KG1 (cell line): ENCODE measurements at regions not wholly inside any gene's neighbourhood (a gene's known extent, or its start where the extent isn't known, plus 50 kb on each side); places are given as distances from the start of the nearest gene placed in this dataset.
"Not testable (repeated sequence)": the region's sequence is repeated elsewhere in the genome, so short reads cannot be mapped to it uniquely, and the experiment has no call there.

Source experiments
- DNase-seq: peaks from one replicate; lab custom pipeline; 2025; lab: John Stamatoyannopoulos, UW

DNA sequence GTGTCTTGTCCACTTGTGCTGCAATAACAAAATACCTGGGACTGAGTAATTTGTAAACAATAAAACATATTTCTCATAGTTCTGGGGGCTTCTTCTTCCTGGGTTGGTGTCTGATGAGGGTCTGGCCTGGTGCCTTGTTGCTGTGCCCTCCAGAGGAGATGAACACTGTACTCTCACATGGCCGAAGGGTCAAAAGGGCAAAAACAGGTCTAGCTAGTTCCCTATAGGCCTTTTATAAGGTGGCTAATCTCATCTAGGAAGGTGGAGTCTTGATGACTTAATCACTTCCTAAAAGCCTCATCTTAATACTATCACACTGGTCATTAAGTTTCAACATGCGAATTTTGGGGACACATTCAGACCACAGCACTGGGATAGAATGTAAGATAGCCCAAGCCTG is 228.4 kb downstream of the TLE3 start:
- no peak for DNase-seq

DNA sequence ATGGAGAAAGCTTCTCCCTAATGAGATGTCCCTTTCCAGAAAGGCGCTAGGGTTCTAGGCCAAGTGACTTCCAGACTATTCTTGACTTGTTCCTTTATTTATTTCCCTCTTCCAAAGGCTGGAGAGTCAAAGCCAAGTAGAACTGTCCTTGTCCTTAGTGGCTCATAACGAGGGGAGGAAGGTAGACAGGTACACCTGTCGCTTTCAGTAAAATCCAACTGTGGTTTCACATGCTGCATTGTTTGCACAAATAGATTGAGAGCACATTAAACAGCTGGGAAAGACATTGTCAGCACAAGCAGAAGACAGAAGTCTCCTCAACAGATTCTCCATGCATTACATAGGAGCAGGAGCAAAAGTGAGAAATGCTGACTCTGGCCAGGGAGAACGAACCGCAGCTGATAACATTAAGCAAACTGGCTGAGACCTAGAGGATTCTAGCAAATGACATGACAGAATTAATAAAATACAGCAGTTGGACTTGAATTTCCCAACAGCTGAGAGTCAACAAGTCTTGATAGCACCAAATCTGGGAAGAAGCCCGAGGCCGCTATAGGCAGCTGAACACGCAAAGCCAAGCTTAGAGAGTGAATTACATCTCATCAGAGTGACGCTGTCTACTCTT is 227.7 kb downstream of the TLE3 start:
- DNase-seq, result no peak

DNA sequence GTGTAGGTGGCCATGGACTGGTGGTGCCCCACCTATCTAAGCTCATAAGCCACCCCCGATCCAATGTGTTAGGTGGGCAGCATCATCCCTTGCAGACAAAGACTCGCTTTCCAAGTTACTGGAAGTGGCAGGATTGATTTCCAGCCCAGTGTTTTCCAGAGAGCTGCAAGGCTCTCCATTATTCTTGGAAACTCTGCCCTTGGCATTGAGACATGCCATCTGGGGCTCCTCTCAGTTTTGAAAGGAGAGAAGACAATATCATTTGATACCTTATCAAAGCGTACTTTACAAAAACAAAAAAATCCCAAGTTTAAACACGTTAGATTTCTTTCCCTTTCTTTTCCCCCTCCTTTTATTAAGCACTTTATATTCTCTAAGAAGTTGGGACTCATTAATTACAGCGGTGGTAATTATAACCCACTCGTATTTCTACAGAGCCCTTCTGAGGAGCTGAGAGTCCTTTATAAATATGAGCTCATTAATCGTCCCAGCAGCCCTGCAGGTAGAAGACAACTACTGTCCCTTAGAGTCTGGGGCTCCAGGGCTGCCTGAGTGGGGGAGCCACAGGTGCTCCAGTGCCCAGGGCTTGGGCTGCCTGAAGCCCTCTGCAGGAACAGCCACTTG is 226.1 kb downstream of the TLE3 start:
- DNase-seq, result no peak

DNA sequence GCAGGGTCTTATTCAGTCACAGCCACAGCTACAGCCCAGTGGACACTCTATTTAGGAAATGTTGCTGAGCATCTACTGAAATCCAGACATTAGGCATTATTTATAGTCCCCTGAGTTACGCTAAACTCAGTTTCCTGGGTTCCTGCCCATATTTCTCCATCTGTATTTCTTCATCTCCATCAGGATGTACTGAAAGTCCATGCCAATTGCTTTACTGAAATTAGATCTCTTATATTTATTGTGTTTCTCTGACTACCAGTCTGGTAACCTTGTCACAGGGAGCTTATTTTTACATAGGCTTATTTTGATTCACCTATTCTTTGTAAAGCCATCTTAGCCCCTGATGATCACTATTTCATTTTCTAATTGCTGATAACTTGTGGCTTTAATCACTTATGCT is 223.9 kb downstream of the TLE3 start:
- DNase-seq, result no peak

DNA sequence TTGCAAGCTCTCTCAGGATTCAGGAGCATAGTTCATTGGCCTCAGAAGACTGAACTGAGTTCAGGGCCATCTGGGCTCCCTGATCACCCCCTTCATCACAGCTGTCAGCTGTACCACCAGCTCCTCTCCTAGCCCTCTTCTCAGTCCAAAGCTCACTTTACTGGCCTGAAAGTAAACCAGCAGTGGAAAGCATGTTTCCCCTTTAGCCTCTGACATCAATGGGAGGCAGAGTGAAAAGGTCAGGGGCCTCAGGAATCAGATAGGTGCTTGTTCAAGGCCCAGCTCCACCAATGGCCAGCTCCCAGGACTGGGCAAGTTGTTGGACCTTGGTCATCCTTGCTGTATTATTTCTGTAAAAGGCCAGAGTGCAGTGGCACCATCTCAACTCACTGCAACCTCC is 223.4 kb downstream of the TLE3 start:
- no peak for DNase-seq

DNA sequence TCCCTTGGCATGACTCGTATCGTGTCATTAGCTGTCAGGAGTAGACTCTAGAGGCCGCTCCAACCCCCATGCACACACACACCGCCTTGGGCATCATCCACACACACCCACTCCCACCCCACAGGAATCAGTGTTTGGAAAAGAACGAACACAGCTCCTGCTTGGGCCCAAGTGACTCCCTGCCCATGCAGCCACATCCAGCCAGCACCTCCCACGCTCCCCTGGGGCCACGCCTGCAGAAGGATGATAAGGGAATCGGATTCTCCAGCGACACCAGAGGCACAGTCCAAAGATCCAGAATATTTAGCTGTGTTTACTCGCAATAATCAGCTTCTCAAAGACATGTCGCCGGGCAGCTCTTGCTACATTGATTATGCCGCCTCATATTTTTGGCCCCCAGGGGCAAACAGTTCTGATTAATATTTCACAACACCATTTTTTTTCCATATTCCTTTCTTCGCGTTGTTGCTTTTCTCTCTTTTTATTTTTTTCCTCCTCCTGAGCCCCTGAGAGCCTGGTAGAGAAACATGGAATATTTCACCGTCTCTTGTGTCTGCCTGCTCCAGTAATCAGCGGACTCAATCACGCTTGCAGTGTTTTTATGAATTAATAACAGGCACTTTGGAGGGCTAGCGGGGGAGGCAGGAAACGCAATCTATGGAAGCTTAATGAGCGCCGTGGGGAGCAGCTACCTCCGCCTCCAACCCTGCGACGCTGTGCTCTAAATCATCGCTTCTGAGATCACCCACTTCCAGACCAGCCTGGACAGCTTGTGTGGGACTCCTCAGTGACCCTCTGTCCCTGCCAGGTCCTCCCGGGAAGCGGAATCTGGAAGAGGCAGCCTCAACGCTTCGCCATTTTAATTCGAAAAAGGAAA is 221.4 kb downstream of the TLE3 start:
- DNase-seq, result no peak

DNA sequence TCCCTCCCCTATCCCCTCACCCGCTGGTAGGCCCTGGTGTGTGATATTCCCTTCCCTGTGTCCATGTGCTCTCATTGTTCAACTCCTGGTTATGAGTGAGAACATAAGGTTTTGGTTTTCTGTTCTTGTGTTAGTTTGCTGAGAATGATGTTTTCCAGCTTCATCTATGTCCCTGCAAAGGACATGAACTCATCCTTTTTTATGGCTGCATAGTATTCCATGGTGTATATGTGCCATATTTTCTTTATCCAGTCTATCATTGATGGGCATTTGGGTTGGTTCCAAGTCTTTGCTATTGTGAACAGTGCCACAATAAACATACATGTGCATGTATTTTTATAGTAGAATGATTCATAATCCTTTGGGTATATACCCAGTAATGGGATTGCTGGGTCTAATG is 217.8 kb downstream of the TLE3 start:
- DNase-seq, result not testable (repeated sequence)

DNA sequence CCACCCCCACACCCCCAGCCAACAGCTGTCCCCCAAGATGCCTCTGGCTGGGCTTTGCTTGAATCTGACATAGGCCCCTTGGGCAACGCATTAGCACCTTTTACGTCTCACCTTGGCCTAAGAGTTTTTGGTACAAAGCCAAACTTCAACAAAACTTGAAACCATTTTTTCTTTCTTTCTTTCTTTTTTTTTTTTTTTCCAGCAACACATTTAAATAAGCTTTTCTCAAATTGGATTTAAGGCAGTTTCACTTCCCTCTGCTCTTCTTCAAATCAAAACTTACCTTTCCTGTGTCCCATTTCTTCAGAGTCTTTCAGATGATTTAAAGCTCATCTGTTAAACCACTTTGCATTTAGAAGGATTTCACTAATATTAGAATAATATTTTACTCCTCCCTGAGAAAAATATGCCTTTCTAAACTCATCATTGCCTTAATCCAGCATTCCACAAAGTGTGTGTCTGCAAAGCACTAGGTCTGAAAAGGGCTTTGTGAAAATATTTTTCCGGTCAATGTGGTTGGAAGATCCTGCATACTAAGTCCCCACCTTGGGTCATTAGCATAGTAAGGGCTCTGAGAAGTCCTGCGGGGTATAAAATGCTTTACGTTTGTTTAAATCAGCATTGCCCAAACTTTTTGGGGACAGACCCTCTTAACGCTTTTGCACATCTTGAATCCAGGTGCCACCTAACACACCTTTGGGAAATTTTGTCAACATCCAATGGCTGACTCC is 217.0 kb downstream of the TLE3 start:
- DNase-seq, result no peak

DNA sequence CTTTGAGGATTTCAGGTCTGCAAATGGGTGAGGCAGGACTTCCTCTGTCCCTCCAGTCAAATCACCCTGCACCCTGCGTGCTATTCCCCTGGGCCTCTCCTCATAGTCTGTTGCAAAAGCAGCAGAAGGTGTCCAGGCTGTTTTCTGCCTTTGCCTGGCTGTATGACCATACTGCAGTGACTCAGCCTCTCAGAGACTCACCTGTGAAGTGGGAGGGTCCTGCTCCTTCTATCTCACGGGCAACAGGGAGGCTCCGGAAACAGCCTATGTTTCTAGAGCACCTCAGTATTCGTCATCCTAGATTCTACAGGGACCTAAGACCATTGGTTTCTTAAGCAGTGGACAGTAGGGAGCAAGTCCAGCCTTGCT is 216.4 kb downstream of the TLE3 start:
- no peak for DNase-seq

DNA sequence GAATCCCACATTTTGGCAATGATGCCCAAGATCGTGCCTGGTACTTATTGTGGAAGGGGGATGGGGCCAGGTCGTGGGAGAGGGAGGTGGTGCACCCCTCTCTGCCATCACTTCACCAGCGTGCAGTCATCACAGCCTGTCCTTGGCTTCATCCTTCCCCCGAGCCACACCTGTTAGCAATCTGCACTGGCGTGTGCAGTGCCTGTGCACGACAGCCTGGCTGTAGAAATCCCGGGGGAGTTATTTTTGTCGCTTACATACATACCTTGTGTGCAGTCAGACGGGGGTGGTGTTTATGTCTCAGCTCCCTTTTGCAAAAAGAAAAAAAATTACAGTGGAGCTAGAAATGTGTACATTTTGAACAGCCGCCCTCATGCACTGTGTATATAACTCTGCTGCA is 216.0 kb downstream of the TLE3 start:
- DNase-seq, result no peak

DNA sequence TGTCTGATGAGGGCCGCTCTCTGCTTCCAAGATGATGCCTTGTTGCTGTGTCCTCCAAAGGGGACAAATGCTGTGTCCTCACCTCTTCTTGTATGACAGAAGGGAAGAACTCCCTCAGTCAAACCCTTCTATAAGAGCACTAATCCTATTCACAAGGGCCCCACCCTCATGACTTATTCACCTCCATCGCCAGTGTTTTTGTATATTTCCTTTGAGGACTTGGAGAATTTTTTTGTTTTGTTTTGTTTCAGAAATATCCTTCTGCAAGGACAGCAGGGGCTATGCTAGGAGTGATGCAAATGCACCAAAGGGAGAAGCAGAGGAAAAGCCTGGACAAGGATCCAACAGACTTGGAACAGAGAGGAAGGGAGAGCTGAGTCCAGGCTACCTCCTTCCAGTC is 214.4 kb downstream of the TLE3 start:
- DNase-seq, result no peak

DNA sequence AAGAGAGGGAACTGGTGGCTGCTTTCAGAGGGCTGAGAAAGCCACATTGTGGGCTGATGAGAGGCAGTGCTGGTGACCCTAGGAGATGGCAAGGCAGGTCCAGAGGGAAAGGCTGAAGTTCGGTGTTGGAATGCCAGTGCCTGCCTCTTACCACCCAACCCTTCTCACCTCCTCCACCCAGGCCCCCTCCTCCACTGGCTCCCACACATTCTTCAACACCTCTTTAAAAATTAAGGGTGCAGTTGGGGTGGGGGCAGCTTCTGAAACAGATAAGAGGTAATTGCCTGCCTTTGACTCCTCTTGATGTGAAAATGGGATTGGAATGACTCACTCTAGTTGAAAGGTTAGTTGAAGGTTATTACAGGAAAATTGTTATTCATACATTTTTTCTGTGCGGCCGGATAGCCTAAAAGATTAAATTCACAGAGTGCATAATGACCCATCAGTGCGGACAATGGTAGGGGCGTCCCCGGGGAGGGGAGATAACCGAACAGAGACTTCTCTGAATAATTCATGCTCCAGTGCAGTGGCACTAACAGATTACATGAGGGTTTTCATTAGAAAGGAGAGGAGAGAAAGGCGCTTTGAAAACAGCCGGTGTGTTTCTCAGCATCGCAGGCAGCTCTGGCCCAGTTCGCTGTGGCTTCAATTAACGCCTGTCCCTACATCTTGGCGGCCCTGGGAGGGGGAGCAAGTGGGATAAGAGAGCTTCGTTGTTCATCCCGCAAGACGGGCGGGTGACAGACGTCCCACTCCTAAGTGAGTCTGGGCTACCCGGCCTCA is 212.4 kb downstream of the TLE3 start:
- no peak for DNase-seq

DNA sequence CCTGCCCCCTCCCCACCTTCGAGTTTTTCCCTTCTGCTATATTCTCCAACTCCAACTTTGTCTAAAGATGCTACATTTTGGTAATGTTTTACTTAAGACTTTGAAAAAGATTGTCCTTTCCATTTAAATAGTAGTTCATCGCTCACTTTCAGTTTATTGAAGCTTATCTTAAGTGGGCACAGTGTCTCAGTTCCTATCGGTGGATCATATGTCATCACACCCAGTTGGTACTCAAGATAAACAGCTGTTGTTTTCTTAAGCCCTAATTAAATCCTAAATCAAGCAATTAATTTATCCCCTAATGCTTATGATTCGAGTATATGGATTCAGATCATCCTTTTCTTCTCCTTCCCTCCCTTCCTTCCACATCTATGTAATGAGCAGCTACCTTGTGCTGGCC is 210.7 kb downstream of the TLE3 start:
- no peak for DNase-seq

DNA sequence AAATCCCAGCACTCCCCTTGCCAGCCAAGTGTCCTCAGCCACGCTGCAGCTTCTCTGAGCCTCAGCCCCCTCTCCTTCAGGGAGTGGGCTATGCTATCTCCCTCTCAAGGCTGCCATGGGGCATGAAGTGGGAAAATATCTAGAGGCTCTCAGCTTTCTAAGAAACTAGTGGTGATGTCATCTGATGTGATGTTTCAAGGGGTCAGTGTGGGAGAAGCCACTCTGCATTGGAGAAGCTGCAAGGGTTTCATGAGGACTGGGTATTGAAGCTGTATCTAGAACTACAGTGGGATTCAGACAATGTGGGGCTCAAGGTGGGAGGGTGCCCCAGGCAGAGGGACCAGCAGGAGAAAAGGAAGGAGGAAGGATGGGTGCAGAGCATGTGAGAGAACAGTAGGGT is 210.2 kb downstream of the TLE3 start:
- no peak for DNase-seq

DNA sequence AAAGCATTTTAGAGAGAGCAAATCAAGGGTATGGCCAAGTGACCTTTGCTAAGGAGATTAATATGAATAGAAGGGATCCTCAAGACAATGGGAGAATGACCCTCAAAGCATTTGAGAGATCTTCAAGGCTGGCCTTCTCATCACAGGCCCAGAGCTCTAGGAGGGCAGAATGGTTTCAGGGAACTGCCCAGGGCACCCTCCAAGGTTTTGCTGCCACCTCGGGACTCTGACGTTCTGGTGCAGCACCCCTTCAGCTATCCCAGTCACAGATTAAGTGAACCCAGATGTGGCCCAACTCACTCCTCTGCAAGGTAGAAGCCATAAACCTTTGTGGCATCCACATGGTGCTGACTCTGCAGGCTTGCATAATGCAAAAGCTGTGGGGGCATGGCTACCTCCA is 209.3 kb downstream of the TLE3 start:
- no peak for DNase-seq

DNA sequence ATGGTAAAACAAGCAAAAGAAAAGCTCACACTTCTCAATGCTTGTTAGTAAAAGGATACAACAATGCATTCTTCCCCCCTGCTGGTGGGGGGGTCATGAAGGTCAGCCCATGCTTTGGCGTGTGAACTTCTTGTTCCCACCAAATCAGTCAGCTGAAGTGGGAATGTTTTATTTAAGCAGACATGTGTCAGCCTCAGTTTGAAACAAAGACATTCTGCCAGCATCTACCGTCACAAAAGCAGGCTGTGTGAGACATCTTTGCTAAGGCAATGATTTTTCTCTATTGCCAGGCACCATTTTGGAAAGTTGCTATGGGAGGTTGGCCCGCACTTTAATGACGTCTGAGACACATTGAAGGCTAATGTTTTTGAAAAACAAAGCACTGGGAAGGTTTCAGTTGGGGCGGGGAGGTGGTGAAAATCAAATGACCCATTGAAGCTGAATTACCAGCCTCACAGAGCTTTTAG is 206.6 kb downstream of the TLE3 start:
- no peak for DNase-seq

DNA sequence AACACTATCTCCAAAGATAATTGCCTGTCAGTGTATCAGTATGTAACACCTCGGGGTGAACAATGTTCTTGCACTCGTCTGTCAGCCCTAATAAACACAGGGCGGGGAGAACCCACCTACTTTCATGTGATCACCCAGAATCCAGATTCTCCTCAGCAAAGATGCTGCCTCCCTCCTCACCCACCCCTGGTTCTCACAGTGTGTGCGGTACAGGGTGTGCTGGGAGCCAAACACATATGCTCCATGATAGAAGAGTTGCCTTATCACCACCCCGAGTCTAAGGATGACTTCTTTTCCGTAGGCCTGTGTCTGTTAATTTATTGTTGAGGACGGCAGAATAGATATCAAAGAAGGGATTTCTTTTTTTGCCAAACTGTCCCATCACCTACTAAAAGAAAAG is 206.1 kb downstream of the TLE3 start:
- DNase-seq, result no peak

DNA sequence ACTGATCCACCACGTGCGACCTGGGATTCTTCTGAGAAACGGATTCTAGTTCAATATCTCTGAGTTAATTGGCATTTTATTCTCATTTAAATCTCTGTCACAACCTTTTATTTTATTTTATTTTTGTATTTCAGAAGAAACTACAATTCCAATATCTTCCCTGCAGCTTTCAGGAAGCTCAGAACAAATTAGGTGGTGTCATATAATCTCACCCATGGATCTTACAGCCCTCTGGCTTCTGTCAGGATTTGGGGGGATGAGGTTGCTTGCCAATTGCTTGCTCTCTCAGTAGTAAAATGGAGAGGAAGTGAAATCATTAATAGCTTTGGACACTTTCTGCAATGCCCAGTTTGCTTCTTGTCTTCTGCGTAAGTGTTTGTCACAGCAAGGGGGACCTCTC is 205.4 kb downstream of the TLE3 start:
- no peak for DNase-seq

DNA sequence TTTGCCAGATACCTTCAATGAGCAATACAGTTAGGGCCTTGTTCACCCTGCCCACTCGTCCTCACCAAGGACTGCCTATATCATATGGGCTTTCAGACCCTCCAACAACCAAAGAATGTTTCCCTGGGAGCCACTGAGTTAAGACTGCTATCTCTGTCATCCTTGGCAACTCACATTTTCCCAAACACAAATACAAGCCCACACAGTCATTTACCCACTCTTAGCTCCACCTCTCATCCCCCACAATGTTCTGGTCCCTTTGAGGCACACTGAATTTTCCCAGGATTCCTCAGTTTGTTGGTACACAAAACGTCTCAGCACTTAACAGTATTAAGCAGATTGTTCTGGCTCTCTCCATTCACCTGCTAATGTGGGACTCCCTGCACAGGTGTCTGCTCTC is 204.6 kb downstream of the TLE3 start:
- DNase-seq, result no peak

DNA sequence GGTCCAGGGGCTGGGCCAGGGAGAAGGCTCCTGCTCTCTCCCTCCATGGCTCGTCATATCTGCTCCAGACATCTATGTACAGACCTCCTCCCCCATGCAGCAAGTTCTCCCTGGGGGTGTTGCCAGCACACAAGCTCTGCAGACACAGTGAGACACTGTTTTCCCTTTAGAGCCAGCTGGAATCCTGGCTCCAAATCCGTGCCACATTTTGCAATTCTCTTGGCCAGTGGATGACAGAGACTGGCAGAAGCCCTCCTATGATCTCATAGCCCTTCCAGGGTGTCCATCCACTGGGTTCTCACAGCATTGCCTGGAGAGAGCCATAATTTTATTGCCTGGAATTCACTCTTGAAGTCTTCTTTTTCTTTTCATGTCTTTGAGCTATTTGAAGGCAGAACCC is 203.9 kb downstream of the TLE3 start:
- DNase-seq, result no peak

DNA sequence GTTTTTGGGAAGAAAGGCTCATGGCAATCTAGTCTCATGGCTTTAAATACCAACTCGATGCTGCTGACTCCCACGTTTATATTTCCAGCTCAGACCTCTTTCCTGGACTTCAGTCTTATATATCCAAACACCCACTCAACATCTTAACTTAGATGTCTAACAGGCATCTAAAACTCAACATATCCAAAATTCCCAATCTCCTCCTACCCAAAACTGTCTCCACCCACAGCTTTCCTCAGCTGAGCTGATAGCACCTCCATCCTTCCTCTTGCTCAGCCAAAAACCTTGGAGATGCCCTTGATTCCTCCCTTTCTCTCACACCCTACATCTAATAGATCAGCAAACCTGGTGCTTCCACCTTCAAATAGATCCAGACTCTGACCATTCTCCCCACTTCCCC is 202.5 kb downstream of the TLE3 start:
- DNase-seq, result no peak

DNA sequence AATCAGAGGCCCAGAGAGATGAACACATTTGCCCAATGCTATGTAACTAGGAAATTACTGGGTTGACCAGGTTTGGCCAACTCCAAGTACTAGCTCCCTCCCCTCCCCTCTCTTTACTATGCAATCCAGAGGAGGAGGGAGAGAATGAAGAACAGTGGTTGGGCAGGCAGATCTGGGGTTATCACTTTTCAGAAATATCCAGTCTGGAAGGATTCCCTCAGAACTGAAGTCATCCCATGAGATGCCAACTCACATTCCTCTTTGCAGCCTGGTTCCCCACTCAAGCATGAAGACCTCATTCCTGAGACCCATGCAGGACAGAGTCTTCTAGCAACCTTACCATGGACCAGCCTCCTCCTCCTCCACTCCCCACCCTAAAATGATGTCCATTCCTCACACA is 201.1 kb downstream of the TLE3 start:
- no peak for DNase-seq
